GM18951 (cell line): ENCODE measurements at regions not wholly inside any gene's neighbourhood (a gene's known extent, or its start where the extent isn't known, plus 50 kb on each side); places are given as distances from the start of the nearest gene placed in this dataset.

Experiments used
- POLR2A ChIP-seq: IDR thresholded peaks from 4 replicates; pipeline ENCODE4 v1.6.1; 2011; ENCODE audit warnings: mild to moderate bottlenecking; ENCODE audit not compliant: insufficient read length, insufficient read depth; ENCODE audit errors: extremely low read depth
- in situ Hi-C: fragments of 300-500 bp; cut with MboI; formaldehyde crosslinking; loops from one replicate; pipeline ENCODE4 v1.12.0; 2022; ENCODE audit warnings: low sequenced_read_pairs, mixed read lengths, inconsistent platforms; ENCODE audit not compliant: unreplicated experiment

DNA sequence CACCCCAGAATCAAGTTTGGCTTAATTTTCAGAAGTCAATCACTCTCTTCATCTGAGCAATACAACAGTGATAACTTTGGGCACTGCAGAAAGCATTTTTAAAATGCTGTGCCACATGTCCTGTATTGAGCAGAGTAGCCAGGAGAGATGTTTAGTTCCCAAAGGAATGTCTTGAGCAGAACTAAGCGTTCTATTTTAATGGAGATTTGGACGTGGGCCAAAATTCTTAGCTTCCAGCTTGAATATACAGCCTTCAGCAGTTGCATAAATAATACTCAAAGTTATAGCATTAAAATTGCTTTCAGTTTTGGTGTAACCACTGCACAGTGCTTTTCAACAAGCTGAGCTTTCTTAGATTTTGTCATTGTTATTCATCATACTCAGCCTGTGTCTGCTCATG, 679.2 kb downstream of the NLGN4X start:
- in situ Hi-C loops, result no loop called here

DNA sequence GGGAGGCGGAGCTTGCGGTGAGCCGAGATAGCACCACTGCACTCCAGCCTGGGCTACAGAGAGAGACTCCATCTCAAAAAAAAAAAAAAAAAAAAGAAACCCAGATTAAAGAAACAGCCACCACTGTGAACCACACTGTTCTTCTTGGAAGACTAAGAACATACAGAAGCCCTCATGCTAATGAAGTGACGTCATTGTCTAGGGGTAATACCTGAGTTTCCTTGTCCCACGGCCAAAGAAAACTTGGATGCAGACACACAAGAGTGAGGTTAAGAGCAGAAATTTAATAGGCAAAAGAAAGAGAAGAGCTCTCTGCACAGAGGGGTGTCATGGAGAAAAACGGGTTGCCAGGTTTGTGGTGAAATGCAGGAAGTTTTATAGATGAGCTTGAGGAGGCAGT, 691.6 kb downstream of the NLGN4X start:
- no peak for TF ChIP-seq POLR2A
- in situ Hi-C loops, result no loop called here

More for the DNA sequence above, 679.2 kb downstream of the NLGN4X start:
- TF ChIP-seq POLR2A, result no peak

DNA sequence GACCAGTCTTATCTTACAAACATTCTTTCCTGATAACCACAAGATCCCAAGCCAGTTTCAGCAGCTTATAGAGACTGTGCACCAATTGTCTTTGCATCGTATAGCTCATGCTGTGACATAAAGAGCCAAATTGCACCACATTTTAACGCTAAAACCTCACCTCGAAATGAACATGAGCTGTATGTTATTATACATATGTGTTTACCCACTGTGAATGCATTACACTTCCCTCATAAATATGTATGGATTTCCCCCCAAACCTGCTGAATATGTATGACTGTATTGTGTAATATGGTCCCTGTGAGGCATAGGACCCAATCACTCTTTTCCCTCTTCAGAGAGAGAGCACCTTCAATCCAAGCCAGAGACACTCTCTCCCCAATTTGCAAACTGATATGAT, 692.4 kb downstream of the NLGN4X start:
- in situ Hi-C loops, result no loop called here
- TF ChIP-seq POLR2A, result no peak

DNA sequence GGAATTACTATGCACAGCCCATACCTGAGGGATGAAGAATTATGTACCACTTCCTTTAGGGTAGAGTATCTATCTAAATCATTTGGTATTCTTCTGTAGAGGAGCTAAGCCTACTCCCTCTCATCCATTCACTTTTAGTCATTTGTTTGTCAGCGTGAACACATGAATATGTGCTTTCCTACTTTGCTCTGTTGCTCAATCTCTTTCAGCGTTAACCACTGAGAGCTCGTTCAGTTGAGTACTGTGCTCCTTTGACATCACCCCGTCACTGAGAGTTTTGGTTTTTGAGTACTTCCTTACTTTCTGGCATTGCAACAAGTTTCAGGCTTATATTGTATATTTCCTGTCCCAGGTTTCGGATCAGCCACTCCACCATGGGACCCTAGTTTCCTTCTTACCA, 700.6 kb downstream of the NLGN4X start:
- TF ChIP-seq POLR2A, result no peak
- in situ Hi-C loops, result no loop called here

DNA sequence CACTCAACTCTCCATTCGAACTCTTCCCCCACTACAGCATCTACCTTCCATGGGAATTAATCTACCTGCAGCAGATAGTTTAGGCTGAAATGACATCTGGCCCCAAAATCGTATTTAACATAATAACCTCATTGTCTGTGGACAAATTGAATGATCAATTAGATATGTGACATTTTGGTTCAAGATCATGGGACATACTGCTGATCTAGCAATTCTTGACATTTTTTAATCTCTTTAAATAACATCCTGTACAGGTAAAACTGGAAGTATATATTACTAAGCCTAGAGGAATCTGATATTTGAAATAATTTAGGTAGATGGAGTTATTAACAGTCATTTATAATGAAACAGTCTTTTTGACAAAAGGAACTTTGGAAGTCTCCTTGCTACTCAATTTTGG, 702.5 kb downstream of the NLGN4X start:
- in situ Hi-C loops, result no loop called here
- no peak for TF ChIP-seq POLR2A

DNA sequence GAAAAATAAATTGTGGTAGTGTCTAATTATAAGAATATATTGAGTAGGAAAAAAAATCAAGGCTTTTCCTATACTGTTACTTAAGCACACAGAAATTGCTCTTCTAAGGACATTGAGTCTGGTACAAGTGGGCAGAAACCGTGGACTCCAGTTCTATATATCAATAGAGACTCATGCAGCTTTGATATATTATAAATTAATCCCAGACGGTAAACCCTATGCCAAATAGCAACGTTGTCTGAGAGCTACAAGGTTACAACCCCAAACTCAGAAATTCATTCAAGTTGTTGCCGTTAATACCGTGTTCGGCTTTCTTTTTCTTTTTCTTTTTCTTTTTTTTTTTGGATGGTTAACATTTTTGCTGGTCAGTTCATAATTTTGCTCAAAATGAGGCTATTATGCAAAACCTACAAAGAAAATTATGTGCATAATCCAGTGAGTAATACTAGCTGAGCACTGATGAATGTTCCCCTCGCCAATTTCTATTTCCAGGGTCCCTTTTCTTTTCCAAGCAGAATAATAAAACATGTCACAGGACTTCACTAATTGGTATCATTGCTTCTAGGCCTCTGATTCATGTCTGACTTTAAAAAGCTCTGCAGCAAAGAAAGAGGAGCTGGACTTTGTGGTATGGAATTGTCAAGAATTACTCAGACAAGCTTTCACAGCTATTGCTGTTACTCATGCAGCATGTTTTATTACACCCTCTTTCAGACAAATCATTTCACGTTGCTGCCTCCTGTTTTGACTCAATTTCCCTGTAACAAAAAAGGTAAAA, 737.7 kb downstream of the NLGN4X start:
- TF ChIP-seq POLR2A, result no peak
- in situ Hi-C loops, result no loop called here

DNA sequence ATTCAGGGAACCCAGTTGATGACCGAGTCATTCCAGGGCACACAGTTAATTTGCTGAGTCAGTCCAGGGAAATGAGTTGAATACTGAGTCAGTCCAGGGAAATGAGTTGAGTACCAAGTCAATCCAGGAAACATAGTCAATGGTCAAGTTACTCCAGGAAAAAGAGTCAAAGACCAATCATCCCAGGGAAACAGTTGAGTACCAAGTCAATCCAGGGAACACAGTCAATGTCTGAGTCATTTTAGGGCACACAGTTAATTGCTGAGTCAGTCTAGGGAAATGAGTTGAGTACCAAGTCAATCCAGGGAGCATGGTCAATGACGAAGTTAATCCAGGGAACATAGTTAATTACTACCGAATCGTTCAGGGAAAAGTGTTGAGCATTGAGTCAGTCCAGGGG, 754.4 kb downstream of the NLGN4X start:
- in situ Hi-C loops, result no loop called here

DNA sequence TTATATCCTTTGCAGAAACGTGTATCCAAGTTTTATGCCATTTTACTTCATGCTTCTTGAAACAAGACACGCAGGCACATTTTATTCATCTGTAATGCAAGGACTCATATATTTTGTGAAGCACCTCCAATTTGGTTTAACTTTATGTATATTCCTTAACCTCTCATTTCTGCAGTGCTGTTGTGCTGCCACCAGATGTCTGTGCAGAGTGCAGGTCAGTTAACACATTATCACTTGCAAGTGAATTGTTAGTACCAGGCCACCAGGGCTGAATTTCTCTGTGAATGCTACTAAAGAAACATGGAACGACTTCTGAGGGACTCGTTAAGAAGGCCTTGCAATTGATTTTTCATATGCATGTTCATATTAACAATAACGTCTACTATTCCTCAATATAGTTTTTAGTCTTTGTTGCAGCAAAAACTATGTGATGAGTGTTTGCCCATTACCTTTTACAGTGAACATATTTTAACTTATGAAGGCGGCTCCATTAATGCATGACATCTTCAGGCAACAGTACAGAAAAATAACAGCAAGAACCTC, 770.3 kb downstream of the NLGN4X start:
- in situ Hi-C loops, result no loop called here
- TF ChIP-seq POLR2A, result no peak

More for the DNA sequence above, 754.4 kb downstream of the NLGN4X start:
- no peak for TF ChIP-seq POLR2A

DNA sequence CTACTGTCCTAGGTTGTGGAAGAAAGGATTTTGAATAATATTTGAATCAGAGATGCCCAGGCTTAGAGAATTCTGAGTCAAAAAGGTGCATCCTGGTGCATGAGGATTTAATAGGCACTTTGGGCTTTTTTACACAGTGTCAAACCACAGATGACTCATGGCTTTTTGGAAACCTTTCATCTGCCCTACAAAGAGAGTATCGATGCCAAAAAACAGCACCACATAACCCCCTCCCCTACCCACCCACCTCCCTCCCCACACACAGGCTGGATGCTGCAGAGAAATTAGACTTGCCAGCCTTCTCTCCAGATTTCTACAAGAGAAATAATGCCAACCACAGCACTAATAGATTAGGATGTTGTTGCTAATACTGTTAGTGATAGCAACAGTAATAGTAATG, 779.3 kb downstream of the NLGN4X start:
- in situ Hi-C loops, result no loop called here
- no peak for TF ChIP-seq POLR2A

DNA sequence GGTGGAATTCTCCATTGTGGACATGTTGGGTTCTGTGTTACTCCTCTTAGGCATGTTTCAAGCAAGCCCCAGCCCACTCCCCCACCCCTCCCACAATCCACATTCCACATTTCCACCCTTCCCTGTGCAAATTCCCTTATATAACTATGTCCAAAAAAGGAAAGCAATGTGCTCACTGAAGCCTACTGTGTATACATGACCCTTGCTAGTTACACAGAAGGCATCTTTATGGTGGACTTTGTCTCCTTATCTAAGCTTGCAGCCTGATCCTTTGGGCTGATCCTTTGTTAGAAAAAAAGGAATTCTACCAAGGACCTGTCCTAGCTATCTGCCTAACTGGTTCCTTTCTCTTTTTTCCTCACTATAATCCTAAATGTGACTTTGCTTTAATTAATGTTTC, 796.8 kb downstream of the NLGN4X start:
- in situ Hi-C loops, result no loop called here

DNA sequence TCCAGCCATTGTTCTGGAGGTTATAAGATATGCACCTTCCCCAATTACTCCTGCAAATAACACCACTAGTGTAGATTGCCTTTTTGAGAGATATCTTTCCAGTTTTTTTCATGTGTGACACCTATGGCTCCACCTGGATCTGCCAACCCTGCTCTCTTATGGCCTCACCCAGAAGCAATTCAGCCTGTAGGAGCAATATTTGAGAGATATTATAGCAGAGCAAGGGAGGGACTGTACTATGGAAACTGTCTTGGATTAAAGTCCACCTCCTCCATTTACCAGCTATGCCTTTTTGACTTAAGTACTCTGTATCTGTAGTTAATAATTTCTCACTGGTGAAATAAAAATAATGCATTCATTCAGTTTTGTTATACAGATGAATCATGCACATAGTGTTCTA, 803.5 kb downstream of the NLGN4X start:
- no peak for TF ChIP-seq POLR2A
- in situ Hi-C loops, result no loop called here

More for the DNA sequence above, 796.8 kb downstream of the NLGN4X start:
- TF ChIP-seq POLR2A, result no peak

DNA sequence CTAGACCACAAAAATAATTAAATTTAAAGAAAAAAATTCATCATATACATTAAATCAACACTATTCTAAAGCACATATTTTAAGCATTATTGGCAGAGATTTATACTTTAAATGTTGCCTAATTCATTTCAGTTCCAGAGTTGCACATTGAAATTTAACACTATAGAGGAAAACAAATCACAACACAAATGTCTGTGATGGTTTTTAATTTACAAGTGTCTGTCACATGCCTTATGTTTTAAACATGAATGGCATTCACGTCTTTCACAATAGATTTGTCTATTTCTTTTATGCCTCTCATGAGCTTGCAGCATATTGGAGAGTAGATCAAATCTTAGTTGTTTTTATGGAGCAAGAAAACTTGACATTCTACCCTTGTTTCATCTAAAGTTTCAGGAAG, 811.3 kb downstream of the NLGN4X start:
- in situ Hi-C loops, result no loop called here
- no peak for TF ChIP-seq POLR2A

DNA sequence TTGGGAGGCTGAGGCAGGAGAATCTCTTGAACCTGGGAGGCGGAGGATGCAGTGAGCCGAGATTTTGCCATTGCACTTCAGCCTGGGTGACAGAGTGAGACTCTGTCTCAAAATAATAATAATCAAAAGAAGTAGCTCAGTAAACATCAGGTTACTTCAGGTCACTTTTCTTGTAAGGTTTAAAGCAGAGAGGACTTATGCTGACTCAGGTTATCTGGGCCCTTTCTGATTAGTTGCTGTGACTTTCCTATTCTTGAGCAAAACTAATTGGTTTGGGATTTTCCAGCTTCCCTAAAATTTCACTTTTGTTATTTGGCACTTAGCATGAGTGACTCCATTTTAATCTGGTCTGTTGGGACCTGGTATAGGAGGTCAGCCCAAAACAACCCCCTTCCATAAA, 812.9 kb downstream of the NLGN4X start:
- in situ Hi-C loops, result no loop called here
- no peak for TF ChIP-seq POLR2A

DNA sequence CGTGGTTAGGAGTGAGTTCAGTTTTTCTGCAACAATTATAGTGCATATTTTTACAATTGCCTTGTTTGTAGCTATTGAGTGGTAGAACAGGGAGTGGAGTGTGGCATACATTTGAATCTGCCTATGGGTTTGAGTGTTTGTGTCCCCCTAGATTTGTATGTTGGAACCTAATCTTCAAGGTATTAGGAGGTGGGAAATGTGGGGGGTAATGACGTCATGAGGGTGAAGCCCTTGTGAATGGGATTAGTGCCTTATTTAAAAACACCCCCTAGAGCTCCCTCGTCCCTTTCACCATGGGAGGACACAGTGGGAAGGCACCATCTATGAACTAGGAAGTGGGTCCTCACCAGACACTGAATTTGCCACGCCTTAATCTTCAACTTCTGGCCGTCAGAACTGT, 819.6 kb downstream of the NLGN4X start:
- in situ Hi-C loops, result no loop called here
- TF ChIP-seq POLR2A, result no peak
